ENCODE measurements at regions not wholly inside any gene's neighbourhood (a gene's known extent, or its start where the extent isn't known, plus 50 kb on each side); places are given as distances from the start of the nearest gene placed in this dataset.
A peak's percentile ranks its signal among the peaks of the same experiment; 100 is the strongest.
"Not testable (repeated sequence)": the region's sequence is repeated elsewhere in the genome, so short reads cannot be mapped to it uniquely, and the experiment has no call there.

- H3K27ac ChIP-seq; intact Hi-C loops (cut with DNase I; ENCODE audit: low total_unique reads); H3K4me3 ChIP-seq; H3K9me3 ChIP-seq; H3K4me1 ChIP-seq; H3K27me3 ChIP-seq (replicated peaks in 1 of 7); DNase-seq: not testable (repeated sequence)
- 62 to 74% (median 72%) methylated on average over 11 to 15 of the region's 15 CpGs for WGBS, 5 donors
- peaks cover 0 to 63% (median 19%) of the 10 kb centered on the region in 6 donors for H3K36me3 ChIP-seq
- peak in 4 of 11 experiments; percentile 22 to 32 (median 26) for TF ChIP-seq CTCF (IDR thresholded peaks at IDR 0.05 in 8 of 11, conservative IDR thresholded peaks at IDR 0.05 in 3 of 11)
Measured at GRCh38 chr19:27802293-27802692, 1410.7 kb downstream of the UQCRFS1 start.

- Histone ChIP-seq H3K36me3 (peaks cover 0 to 32% (median 9%) of the 10 kb centered on the region in 6 donors), H3K27me3 (replicated peaks in 1 of 7) (no peaks in the 10 kb centered on the region), H3K27ac (no peak overlapping the region), H3K4me3 (no peak overlapping the region), H3K4me1 (peaks cover 17 to 42% (median 31%) of the 10 kb centered on the region in 6 donors), H3K9me3 (no peaks in the 10 kb centered on the region)
- TF ChIP-seq POLR2A (IDR thresholded peaks at IDR 0.05) (no peak), CTCF (IDR thresholded peaks at IDR 0.05 in 8 of 11, conservative IDR thresholded peaks at IDR 0.05 in 3 of 11) (no peak), POLR2AphosphoS5 (IDR thresholded peaks at IDR 0.05) (no peak)
- no peak for DNase-seq
- intact Hi-C loops (cut with DNase I; ENCODE audit: low total_unique reads) = no loop called here
- WGBS, 5 donors = 81 to 91% (median 89%) methylated on average over 1 of the region's 1 CpG
Measured at GRCh38 chr19:27796540-27796939, 1416.4 kb downstream of the UQCRFS1 start.

- H3K27ac ChIP-seq = no peak overlapping the region
- intact Hi-C loops (cut with DNase I; ENCODE audit: low total_unique reads) = no loop called here
- H3K9me3 ChIP-seq = no peaks in the 10 kb centered on the region
- no peak overlapping the region for H3K4me3 ChIP-seq
- H3K36me3 ChIP-seq = peaks cover 0 to 32% (median 9%) of the 10 kb centered on the region in 6 donors
- H3K27me3 ChIP-seq (replicated peaks in 1 of 7) = no peaks in the 10 kb centered on the region
- no peak for DNase-seq
- H3K4me1 ChIP-seq = peaks cover 17 to 46% (median 32%) of the 10 kb centered on the region in 6 donors
- no peak for TF ChIP-seq POLR2A (IDR thresholded peaks at IDR 0.05)
- no peak for TF ChIP-seq POLR2AphosphoS5 (IDR thresholded peaks at IDR 0.05)
- TF ChIP-seq CTCF (IDR thresholded peaks at IDR 0.05 in 8 of 11, conservative IDR thresholded peaks at IDR 0.05 in 3 of 11) = no peak
- WGBS, 5 donors = 45 to 98% (median 49%) methylated on average over 2 of the region's 2 CpGs
Measured at GRCh38 chr19:27796073-27796472, 1416.9 kb downstream of the UQCRFS1 start.

GRCh38 chr19:27795369-27795768 is 1417.6 kb downstream of the UQCRFS1 start:
- H3K27me3 ChIP-seq (replicated peaks in 1 of 7) = no peaks in the 10 kb centered on the region
- H3K36me3 ChIP-seq = peaks cover 0 to 26% (median 9%) of the 10 kb centered on the region in 6 donors
- H3K27ac ChIP-seq = peak overlapping the region in 1 of 8 donors; percentile 93
- peaks cover 17 to 52% (median 32%) of the 10 kb centered on the region in 6 donors for H3K4me1 ChIP-seq
- peak; percentile 72 for DNase-seq
- no peaks in the 10 kb centered on the region for H3K9me3 ChIP-seq
- intact Hi-C loops (cut with DNase I; ENCODE audit: low total_unique reads) = no loop called here
- 86 to 100% (median 98%) methylated on average over 1 to 2 of the region's 2 CpGs for WGBS, 5 donors
- no peak for TF ChIP-seq POLR2AphosphoS5 (IDR thresholded peaks at IDR 0.05)
- TF ChIP-seq CTCF (IDR thresholded peaks at IDR 0.05 in 8 of 11, conservative IDR thresholded peaks at IDR 0.05 in 3 of 11) = no peak
- TF ChIP-seq POLR2A (IDR thresholded peaks at IDR 0.05) = no peak
- H3K4me3 ChIP-seq = peak overlapping the region in 2 of 8 donors; percentile 83 to 85

All from spleen (tissue), 11 donors.